NAMALWA (cell line): ENCODE measurements at regions not wholly inside any gene's neighbourhood (a gene's known extent, or its start where the extent isn't known, plus 50 kb on each side); places are given as distances from the start of the nearest gene placed in this dataset.

Experiments used
- DNase-seq: peaks from one replicate; pipeline ENCODE4 v3.0.0-alpha.2; 2015; ENCODE audit warnings: low spot score

GRCh38 chr13:53512635-53513034 lies 484.0 kb downstream of the OLFM4 start:
- DNase-seq = no peak

- no peak for DNase-seq
Observed at GRCh38 chr13:53513226-53513625, 484.6 kb downstream of the OLFM4 start.

- DNase-seq = no peak
Observed at GRCh38 chr13:53520132-53520531, 491.5 kb downstream of the OLFM4 start.

- DNase-seq = no peak
Observed at GRCh38 chr13:53522034-53522433, 493.4 kb downstream of the OLFM4 start.

GRCh38 chr13:53537586-53537985 lies 509.0 kb downstream of the OLFM4 start:
- DNase-seq = no peak

- DNase-seq = no peak
Observed at GRCh38 chr13:53545340-53545941, 516.8 kb downstream of the OLFM4 start.

- DNase-seq = no peak
Observed at GRCh38 chr13:53560556-53560955, 531.9 kb downstream of the OLFM4 start.

GRCh38 chr13:53562419-53562818 lies 533.8 kb downstream of the OLFM4 start:
- DNase-seq = no peak

GRCh38 chr13:53568491-53568890 lies 539.9 kb downstream of the OLFM4 start:
- DNase-seq = no peak

GRCh38 chr13:53569453-53569852 lies 540.8 kb downstream of the OLFM4 start:
- DNase-seq = no peak

- DNase-seq = no peak
Observed at GRCh38 chr13:53601113-53601512, 572.5 kb downstream of the OLFM4 start.

- DNase-seq = no peak
Observed at GRCh38 chr13:53605326-53605725, 576.7 kb downstream of the OLFM4 start.

GRCh38 chr13:53612200-53612599 lies 583.6 kb downstream of the OLFM4 start:
- DNase-seq = no peak

- DNase-seq = no peak
Observed at GRCh38 chr13:53622456-53622855, 593.8 kb downstream of the OLFM4 start.

GRCh38 chr13:53623146-53623545 lies 594.5 kb downstream of the OLFM4 start:
- no peak for DNase-seq

GRCh38 chr13:53631511-53631910 lies 602.9 kb downstream of the OLFM4 start:
- no peak for DNase-seq

- DNase-seq = no peak
Observed at GRCh38 chr13:53638040-53638439, 609.4 kb downstream of the OLFM4 start.

GRCh38 chr13:53642306-53642705 lies 613.7 kb downstream of the OLFM4 start:
- DNase-seq = no peak

- DNase-seq = no peak
Observed at GRCh38 chr13:53648673-53649072, 620.1 kb downstream of the OLFM4 start.

GRCh38 chr13:53672005-53672404 lies 643.4 kb downstream of the OLFM4 start:
- DNase-seq = no peak

GRCh38 chr13:53683146-53683545 lies 654.5 kb downstream of the OLFM4 start:
- no peak for DNase-seq

- DNase-seq = no peak
Observed at GRCh38 chr13:53683608-53684007, 655.0 kb downstream of the OLFM4 start.

- DNase-seq = no peak
Observed at GRCh38 chr13:53691417-53691816, 662.8 kb downstream of the OLFM4 start.

- DNase-seq = no peak
Observed at GRCh38 chr13:53694814-53695532, 666.4 kb downstream of the OLFM4 start.
